Right ventricle myocardium inferior (tissue), 1 donor: ENCODE measurements at regions not wholly inside any gene's neighbourhood (a gene's known extent, or its start where the extent isn't known, plus 50 kb on each side); places are given as distances from the start of the nearest gene placed in this dataset.
A peak's percentile ranks its signal among the peaks of the same experiment; 100 is the strongest.

ENCODE experiments used
- ATAC-seq: fragments of 200-7000 bp; cut with Tn5 transposase; one replicate; pipeline ENCODE4 v1.9.1; 2020; ENCODE audit warnings: mild to moderate bottlenecking, moderate library complexity
- DNase-seq: peaks from one replicate; pipeline ENCODE4 v3.0.0; 2021; ENCODE audit errors: missing footprints
- intact Hi-C: fragments of 100-400 bp; cut with DNase I; formaldehyde crosslinking; loops from one replicate; pipeline ENCODE4 v1.11.0; 2022
- donor health status: DM: no; HTN: yes; CAD: no; lungs with severe emphysema.

DNA sequence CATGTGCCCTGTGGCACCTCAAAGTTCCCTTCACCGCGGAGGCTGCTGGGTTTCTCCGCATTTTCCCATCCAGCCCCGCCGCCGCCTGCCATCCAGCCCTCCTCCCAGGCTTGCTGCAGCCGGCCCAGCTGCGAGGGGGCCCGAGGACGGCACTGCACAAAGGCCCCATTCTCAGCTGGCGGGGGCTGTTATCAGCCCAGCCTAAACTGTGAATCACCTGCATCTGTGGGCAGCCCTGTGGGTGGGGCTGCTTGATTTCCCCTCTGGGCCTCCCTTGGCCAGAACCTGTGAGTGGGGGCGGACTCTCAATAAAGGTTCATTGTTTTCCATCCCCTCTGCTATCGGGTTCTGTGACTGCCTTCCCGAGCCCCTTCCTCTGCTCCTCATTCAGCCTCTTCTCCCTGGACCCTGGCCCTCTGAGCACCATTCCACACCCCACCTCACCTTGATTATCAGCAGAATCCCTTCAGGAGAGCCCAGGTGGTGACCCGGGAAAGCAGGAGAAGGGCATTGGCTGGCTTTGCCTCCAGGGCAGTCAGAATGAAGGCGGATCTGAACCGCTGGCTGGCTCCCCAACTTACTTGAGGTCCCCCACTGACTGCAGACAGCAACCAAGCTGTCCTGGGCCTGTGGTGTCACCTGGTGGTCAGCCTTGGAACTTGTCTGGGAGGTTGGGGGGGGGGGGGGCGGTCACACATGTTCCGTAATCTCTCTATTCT, 204.5 kb downstream of the ZFP36L2 start:
- intact Hi-C loops = no loop called here
- no peak for DNase-seq
- no peak for ATAC-seq

DNA sequence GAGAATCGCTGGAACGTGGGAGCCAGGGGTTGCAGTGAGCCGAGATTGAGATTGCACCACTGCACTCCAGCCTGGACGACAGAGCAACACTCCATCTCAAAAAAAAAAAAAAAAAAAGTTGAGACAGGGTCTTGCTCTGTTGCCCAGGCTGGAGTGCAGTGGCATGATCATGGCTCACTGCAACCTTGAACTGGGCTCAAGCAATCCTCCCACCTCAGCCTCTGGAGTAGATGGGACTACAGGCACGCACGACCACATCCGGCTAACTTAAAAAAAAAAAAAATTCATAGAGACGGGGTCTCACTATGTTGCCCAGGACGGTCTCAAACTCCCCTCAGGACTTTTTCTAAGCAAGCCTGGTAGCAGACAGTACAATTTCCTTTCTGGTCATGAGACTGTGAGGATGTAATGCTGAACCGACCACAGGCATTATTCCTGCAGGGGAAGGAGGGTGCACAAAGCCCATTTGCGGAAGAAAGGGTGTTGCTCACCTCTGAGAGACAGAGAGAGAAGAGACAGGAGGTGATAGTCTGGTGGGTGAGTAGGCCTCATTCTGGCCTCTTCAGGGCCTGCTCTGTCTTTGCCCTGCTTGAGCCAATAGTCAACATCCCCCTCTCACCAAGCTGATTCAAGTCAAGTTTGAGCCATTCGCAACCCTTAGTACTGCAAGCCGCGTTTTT, 205.3 kb downstream of the ZFP36L2 start:
- intact Hi-C loops = no loop called here
- no peak for ATAC-seq

DNA sequence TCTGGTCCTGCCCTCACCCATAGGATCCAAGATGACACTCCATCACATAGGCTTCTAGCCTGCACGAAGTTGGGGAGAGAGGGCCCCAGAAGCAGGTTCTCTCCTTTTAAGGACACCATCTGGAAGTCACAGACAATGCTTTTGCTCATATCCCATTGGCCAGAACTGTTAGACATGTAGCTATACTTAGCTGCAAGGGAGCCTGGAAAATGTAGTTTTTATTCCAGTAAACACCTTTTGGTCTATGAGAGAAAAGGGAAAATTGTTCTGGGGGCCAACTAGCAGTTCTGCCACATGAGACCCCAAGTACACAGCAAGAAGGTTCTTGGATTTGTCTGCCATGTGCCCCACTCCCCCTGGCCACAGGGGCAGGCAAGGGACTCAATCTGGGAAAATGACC, 206.1 kb downstream of the ZFP36L2 start:
- DNase-seq (no peak), ATAC-seq (no peak)
- intact Hi-C loops = no loop called here

More for the DNA sequence above, 205.3 kb downstream of the ZFP36L2 start:
- DNase-seq = no peak

- DNase-seq (no peak), ATAC-seq (no peak)
- intact Hi-C loops = loop anchor here (5.0 kb wide), 1 partner anchor 37 kb away; no protein-coding TSS in a partner anchor
These were observed 206.7 kb downstream of the ZFP36L2 start for GRCh38 chr2:43019536-43020183.

DNA sequence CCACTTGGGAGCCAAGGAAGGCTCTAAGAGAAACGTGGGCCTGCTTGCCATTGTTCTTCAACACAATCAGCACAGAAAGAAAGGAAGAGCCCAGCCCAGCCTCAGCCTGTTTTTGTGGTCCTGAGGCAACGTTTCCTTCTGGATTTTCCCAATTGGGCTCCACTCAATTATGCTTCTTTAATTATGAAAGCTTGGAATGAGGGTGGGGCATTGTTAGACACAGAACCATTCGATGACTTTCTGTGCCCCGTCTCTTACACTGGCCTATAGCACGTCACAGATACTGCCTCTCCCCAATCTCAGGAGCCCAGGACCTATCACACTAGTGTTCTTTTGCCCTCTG, 207.4 kb downstream of the ZFP36L2 start:
- ATAC-seq (no peak), DNase-seq (no peak)
- intact Hi-C loops = loop anchor here (5.0 kb wide), 1 partner anchor 37 kb away; no protein-coding TSS in a partner anchor

GRCh38 chr2:43018179-43019024, 208.0 kb downstream of the ZFP36L2 start:
- intact Hi-C loops = loop anchor here (5.0 kb wide), 1 partner anchor 36 kb away; no protein-coding TSS in a partner anchor
- ATAC-seq (peak; percentile 96), DNase-seq (peak; percentile 95)

- DNase-seq = no peak
- ATAC-seq = no peak
- intact Hi-C loops = no loop called here
These were observed 212.5 kb downstream of the ZFP36L2 start for GRCh38 chr2:43013821-43014345.

GRCh38 chr2:43012966-43013365, 213.4 kb downstream of the ZFP36L2 start:
- DNase-seq = no peak
- intact Hi-C loops = no loop called here
- no peak for ATAC-seq

DNA sequence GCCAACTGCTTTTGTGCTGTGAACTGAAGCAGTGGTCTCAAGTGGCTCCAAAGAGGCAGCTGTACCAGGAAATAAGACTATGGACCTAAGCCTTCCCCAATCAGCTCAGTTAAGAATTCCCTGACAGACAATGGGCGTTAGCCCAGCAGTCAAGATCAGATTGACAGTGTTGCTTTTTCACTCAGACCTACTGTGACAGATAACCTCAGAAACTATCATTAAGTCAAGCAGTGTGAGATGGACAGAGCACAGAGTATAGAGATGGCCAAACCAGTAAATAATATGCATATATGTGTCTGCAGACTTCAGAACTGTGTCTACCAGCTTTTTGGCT, 215.3 kb downstream of the ZFP36L2 start:
- ATAC-seq = no peak
- no peak for DNase-seq
- intact Hi-C loops = no loop called here

DNA sequence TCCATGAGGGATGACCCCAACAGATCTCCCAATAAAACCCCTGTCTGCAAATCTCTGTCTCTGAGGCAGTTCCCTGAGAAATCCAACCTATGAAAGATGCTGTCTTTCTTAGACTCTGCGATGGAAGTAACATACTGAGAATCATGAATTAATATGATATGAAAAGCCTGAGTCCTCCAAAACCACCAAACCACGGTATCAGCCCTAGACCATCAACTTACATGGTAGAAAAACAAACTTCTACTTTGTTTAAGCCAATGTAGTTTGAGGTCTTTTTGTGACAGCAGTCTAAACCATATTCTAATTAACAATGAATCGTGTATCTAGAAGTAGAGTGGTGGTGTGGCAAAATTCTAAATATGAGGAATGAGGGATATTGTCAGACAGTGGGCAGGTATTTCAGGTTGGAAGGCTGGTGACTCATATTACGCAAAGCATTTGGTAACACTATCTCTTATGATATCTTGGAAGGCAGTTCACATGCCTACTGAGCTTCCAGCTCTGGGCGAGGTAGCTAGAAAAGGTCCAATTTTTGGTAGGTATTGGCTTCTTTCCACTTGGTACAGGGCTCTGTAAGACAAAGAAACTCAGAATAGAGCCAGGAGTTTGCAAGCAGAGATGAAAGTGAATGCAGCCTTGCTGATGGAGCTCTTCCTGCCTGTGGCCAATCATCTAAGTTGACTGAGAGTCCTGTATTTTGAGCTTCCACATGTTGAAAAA, 215.8 kb downstream of the ZFP36L2 start:
- no peak for ATAC-seq
- intact Hi-C loops = no loop called here
- no peak for DNase-seq

DNA sequence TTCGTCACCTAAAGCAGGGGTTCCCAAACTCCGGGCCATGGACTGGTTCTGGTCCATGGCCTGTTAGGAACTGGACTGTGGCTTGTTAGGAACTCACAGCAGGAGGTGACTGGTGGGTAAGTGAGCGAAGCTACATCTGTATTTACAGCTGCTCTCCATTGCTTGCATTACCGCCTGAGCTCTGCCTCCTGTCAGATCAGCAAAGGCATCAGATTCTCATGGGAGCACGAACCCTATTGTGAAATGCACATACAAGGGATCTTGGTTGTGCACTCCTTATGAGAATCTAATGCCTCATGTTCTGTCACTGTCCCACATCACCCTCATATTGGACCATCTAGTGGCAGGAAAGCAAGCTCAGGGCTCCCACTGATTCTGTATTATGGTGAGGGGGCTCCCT, 217.0 kb downstream of the ZFP36L2 start:
- intact Hi-C loops = no loop called here
- DNase-seq = no peak
- no peak for ATAC-seq

- DNase-seq = no peak
- no peak for ATAC-seq
- intact Hi-C loops = no loop called here
These were observed 216.0 kb upstream of the HAAO start for GRCh38 chr2:43008388-43008787.

GRCh38 chr2:43007901-43008300, 215.5 kb upstream of the HAAO start:
- ATAC-seq = no peak
- no peak for DNase-seq
- intact Hi-C loops = no loop called here

GRCh38 chr2:43006834-43007543, 214.6 kb upstream of the HAAO start:
- ATAC-seq (no peak), DNase-seq (no peak)
- intact Hi-C loops = no loop called here

DNA sequence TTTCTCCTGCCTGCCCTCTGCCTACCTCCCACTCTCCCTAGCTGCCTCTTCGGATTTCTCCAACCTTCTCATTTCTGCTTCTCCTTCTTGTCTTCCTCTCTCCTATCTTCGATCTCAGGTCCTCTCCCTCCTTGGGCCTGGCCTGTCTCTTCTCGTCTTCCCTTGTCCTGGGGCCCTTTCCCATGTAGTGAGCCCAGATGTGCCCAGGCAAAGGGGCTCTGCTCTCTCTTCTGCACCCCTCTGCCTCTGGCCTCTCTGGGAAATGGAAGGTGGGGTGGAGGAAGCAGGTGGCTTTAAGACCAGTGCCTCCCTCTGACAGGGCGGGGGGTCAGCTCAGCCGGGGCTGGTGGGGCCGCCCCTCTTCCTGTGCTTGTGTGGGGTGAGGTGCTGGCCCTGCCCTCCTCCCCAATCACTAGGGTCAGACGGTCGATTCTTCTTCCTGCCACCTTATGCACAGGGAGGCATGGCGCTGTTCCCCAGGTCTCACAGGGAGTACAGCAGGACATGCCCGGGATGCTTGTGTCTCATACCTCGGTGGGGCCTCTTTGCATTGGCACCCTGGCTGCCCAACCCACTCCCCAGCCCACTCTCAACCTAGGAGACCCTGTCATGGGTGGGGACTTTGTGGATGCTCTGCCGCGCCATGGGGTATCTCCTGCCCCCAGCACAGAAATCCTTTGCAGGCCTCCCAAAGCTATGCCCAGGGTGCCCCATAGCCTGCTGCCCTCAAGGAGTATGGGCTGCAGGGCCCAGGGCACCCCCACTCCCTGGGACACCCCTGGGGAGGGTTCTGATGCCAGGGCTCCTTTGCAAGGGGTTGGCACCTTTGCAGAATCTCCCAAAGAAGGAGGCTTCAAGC, 213.8 kb upstream of the HAAO start:
- ATAC-seq = no peak
- intact Hi-C loops = no loop called here
- DNase-seq = no peak

GRCh38 chr2:43005245-43005974, 213.0 kb upstream of the HAAO start:
- no peak for ATAC-seq

More at GRCh38 chr2:43005245-43005974, 213.0 kb upstream of the HAAO start:
- intact Hi-C loops = no loop called here
- no peak for DNase-seq
